ENCODE measurements at regions not wholly inside any gene's neighbourhood (a gene's known extent, or its start where the extent isn't known, plus 50 kb on each side); places are given as distances from the start of the nearest gene placed in this dataset.

GRCh38 chr12:13745111-13745860 is 236.1 kb downstream of the GRIN2B start:
- Mint-ChIP-seq H3K36me3 (no peaks in the 10 kb centered on the region), H3K4me3 (no peak overlapping the region)

GRCh38 chr12:13744561-13744960 is 236.8 kb downstream of the GRIN2B start:
- Mint-ChIP-seq H3K36me3 (no peaks in the 10 kb centered on the region), H3K27ac (no peak overlapping the region), H3K4me1 (no peaks in the 10 kb centered on the region), H3K9me3 (no peaks in the 10 kb centered on the region), H3K4me3 (no peak overlapping the region), H3K27me3 (peaks cover 40% of the 10 kb centered on the region)
- DNase-seq = no peak

More at GRCh38 chr12:13745111-13745860, 236.1 kb downstream of the GRIN2B start:
- Mint-ChIP-seq H3K9me3 (no peaks in the 10 kb centered on the region), H3K27me3 (peaks cover 41% of the 10 kb centered on the region), H3K27ac (no peak overlapping the region), H3K4me1 (no peaks in the 10 kb centered on the region)
- DNase-seq = no peak

GRCh38 chr12:13740149-13740545 is 241.3 kb downstream of the GRIN2B start:
- no peak overlapping the region for H3K4me3 Mint-ChIP-seq
- DNase-seq = no peak
- no peaks in the 10 kb centered on the region for H3K4me1 Mint-ChIP-seq
- H3K36me3 Mint-ChIP-seq = no peaks in the 10 kb centered on the region
- peaks cover 32% of the 10 kb centered on the region for H3K27me3 Mint-ChIP-seq
- H3K9me3 Mint-ChIP-seq = no peaks in the 10 kb centered on the region
- no peak overlapping the region for H3K27ac Mint-ChIP-seq

GRCh38 chr12:13735734-13736133 is 245.7 kb downstream of the GRIN2B start:
- DNase-seq = no peak
- Mint-ChIP-seq H3K9me3 (no peaks in the 10 kb centered on the region), H3K4me1 (no peaks in the 10 kb centered on the region), H3K4me3 (no peak overlapping the region), H3K27me3 (peaks cover 14% of the 10 kb centered on the region), H3K27ac (no peak overlapping the region), H3K36me3 (no peaks in the 10 kb centered on the region)

GRCh38 chr12:13734584-13735152 is 246.7 kb downstream of the GRIN2B start:
- H3K4me1 Mint-ChIP-seq = no peaks in the 10 kb centered on the region
- DNase-seq = no peak
- H3K27me3 Mint-ChIP-seq = peaks cover 7% of the 10 kb centered on the region
- H3K36me3 Mint-ChIP-seq = no peaks in the 10 kb centered on the region
- H3K9me3 Mint-ChIP-seq = no peaks in the 10 kb centered on the region
- no peak overlapping the region for H3K27ac Mint-ChIP-seq
- no peak overlapping the region for H3K4me3 Mint-ChIP-seq

GRCh38 chr12:13727707-13728195 is 253.7 kb downstream of the GRIN2B start:
- H3K4me1 Mint-ChIP-seq = no peaks in the 10 kb centered on the region
- DNase-seq = no peak
- H3K27me3 Mint-ChIP-seq = no peaks in the 10 kb centered on the region
- no peaks in the 10 kb centered on the region for H3K36me3 Mint-ChIP-seq
- no peaks in the 10 kb centered on the region for H3K9me3 Mint-ChIP-seq
- H3K27ac Mint-ChIP-seq = no peak overlapping the region
- H3K4me3 Mint-ChIP-seq = no peak overlapping the region

GRCh38 chr12:13725049-13725448 is 256.4 kb downstream of the GRIN2B start:
- H3K27ac Mint-ChIP-seq = no peak overlapping the region
- H3K36me3 Mint-ChIP-seq = no peaks in the 10 kb centered on the region
- no peaks in the 10 kb centered on the region for H3K9me3 Mint-ChIP-seq
- no peak for DNase-seq
- H3K4me3 Mint-ChIP-seq = no peak overlapping the region
- peaks cover 6% of the 10 kb centered on the region for H3K27me3 Mint-ChIP-seq
- no peaks in the 10 kb centered on the region for H3K4me1 Mint-ChIP-seq

GRCh38 chr12:13724136-13724535 is 257.3 kb downstream of the GRIN2B start:
- H3K4me3 Mint-ChIP-seq = no peak overlapping the region
- H3K27me3 Mint-ChIP-seq = peaks cover 6% of the 10 kb centered on the region
- H3K4me1 Mint-ChIP-seq = no peaks in the 10 kb centered on the region
- H3K36me3 Mint-ChIP-seq = no peaks in the 10 kb centered on the region
- H3K9me3 Mint-ChIP-seq = no peaks in the 10 kb centered on the region
- no peak overlapping the region for H3K27ac Mint-ChIP-seq
- no peak for DNase-seq

- Mint-ChIP-seq H3K27ac (no peak overlapping the region), H3K36me3 (no peaks in the 10 kb centered on the region), H3K4me3 (no peak overlapping the region), H3K27me3 (peaks cover 6% of the 10 kb centered on the region), H3K4me1 (no peaks in the 10 kb centered on the region), H3K9me3 (no peaks in the 10 kb centered on the region)
- DNase-seq = no peak
Observed at GRCh38 chr12:13719986-13720385, 261.4 kb downstream of the GRIN2B start.

- peaks cover 6% of the 10 kb centered on the region for H3K27me3 Mint-ChIP-seq
- no peak overlapping the region for H3K4me3 Mint-ChIP-seq
- no peak for DNase-seq
- no peaks in the 10 kb centered on the region for H3K4me1 Mint-ChIP-seq
- no peak overlapping the region for H3K27ac Mint-ChIP-seq
- no peaks in the 10 kb centered on the region for H3K9me3 Mint-ChIP-seq
- H3K36me3 Mint-ChIP-seq = no peaks in the 10 kb centered on the region
Observed at GRCh38 chr12:13718271-13718670, 263.1 kb downstream of the GRIN2B start.

GRCh38 chr12:13716119-13716518 is 265.3 kb downstream of the GRIN2B start:
- Mint-ChIP-seq H3K4me3 (no peak overlapping the region), H3K27me3 (peaks cover 4% of the 10 kb centered on the region), H3K36me3 (no peaks in the 10 kb centered on the region), H3K4me1 (no peaks in the 10 kb centered on the region), H3K9me3 (peaks cover 2% of the 10 kb centered on the region), H3K27ac (no peak overlapping the region)
- no peak for DNase-seq

GRCh38 chr12:13713556-13714410 is 267.6 kb downstream of the GRIN2B start:
- H3K27ac Mint-ChIP-seq = no peak overlapping the region
- H3K36me3 Mint-ChIP-seq = no peaks in the 10 kb centered on the region
- no peaks in the 10 kb centered on the region for H3K27me3 Mint-ChIP-seq
- no peaks in the 10 kb centered on the region for H3K4me1 Mint-ChIP-seq
- peaks cover 2% of the 10 kb centered on the region for H3K9me3 Mint-ChIP-seq
- H3K4me3 Mint-ChIP-seq = no peak overlapping the region
- no peak for DNase-seq

GRCh38 chr12:13707829-13708228 is 273.6 kb downstream of the GRIN2B start:
- DNase-seq = no peak

GRCh38 chr12:13702381-13702780 is 279.0 kb downstream of the GRIN2B start:
- Mint-ChIP-seq H3K4me1 (no peaks in the 10 kb centered on the region), H3K27ac (no peak overlapping the region), H3K36me3 (no peaks in the 10 kb centered on the region), H3K27me3 (peaks cover 32% of the 10 kb centered on the region), H3K4me3 (no peak overlapping the region), H3K9me3 (no peaks in the 10 kb centered on the region)
- no peak for DNase-seq

More at GRCh38 chr12:13707829-13708228, 273.6 kb downstream of the GRIN2B start:
- H3K4me1 Mint-ChIP-seq = no peaks in the 10 kb centered on the region
- H3K9me3 Mint-ChIP-seq = peaks cover 2% of the 10 kb centered on the region
- H3K27me3 Mint-ChIP-seq = peaks cover 19% of the 10 kb centered on the region
- no peaks in the 10 kb centered on the region for H3K36me3 Mint-ChIP-seq
- no peak overlapping the region for H3K27ac Mint-ChIP-seq
- H3K4me3 Mint-ChIP-seq = no peak overlapping the region

GRCh38 chr12:13701502-13701901 is 279.9 kb downstream of the GRIN2B start:
- H3K9me3 Mint-ChIP-seq = no peaks in the 10 kb centered on the region
- no peak overlapping the region for H3K27ac Mint-ChIP-seq
- H3K4me1 Mint-ChIP-seq = no peaks in the 10 kb centered on the region
- DNase-seq = no peak
- no peaks in the 10 kb centered on the region for H3K36me3 Mint-ChIP-seq
- peaks cover 28% of the 10 kb centered on the region for H3K27me3 Mint-ChIP-seq
- H3K4me3 Mint-ChIP-seq = no peak overlapping the region

All from activated naive CD8-positive, alpha-beta T cell treated with anti-CD3 and anti-CD28 coated beads for 36 hours (primary cell).